Islet of Langerhans (tissue), 1 donor: ENCODE measurements at regions not wholly inside any gene's neighbourhood (a gene's known extent, or its start where the extent isn't known, plus 50 kb on each side); places are given as distances from the start of the nearest gene placed in this dataset.

Source experiments
- FAIRE-seq: peaks from one replicate; lab custom pipeline; 2011; peaks lifted over from hg19 to GRCh38; lab: Jason Lieb, UNC

DNA sequence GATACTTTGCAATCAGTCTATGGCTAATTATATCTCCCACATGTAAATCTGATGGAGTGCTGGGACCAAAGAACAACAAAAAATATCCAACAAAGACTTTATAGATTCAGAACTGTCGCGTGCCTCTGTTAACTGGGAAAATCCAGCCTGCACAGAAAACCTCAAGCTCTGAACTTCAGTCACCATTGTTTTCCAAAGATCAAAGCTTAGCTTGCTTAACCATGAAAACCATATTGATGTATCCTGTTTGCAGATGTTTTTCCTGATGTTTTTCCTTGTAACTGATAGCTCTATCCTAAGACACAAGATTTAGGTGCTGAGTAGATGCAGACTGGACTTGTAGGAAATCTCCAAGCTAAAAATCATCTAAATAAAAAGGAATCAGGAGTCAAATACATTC, 163.7 kb downstream of the GXYLT1 start:
- no peak for FAIRE-seq

DNA sequence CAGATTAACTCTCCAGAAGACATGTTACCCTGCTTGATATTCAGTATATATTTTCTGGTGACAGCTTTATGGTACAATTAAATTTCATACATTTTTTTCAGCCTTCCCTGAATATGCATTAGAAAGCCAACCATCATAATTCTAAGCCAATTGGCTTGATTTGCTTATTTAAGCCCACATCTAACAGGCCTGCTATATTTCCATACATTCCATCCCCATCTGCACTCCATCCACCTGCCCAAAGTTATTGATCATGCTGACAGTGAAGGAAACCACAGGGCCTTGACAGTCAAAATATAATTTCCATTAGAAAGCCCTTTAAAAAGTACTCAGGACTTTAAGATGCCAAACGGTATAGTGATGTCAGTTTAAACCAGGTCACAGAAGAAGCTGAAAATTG, 164.3 kb downstream of the GXYLT1 start:
- no peak for FAIRE-seq

DNA sequence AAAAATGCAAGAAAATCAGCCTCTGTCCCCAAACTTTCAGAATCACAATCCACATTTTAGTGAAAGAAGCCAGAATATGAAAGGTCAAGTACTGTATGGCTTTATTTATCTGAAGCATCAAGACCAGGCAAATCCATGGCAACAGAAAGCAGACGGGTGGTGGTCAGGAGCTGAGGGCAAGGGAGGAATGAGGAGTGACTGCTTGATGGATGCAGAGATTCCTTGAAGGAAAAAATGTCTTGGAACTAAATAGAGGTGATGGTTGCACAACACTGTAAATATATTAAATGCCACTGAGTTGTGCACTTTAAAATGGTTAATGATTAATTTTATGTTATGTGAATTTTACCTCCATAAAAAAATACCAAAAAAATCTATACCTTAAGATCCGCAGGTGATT, 165.1 kb downstream of the GXYLT1 start:
- FAIRE-seq: no peak

DNA sequence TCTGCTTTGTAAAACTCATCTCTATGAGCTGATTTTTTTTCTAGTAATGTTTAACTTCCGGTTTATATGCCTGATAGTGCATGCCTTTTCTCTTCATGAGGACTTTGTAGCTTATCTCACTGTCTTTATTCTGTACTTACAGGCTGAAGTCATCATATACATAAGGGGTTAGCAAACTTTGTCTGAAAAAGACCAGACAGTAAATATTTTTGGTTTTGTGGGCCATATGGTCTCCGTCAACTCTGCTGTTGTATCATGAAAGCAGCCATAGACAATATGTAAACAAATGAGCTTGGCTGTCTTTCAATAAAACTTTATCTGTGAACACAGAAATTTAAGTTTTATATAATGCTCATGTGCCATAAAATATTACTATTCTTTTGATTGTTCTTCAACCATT, 172.1 kb downstream of the GXYLT1 start:
- no peak for FAIRE-seq

DNA sequence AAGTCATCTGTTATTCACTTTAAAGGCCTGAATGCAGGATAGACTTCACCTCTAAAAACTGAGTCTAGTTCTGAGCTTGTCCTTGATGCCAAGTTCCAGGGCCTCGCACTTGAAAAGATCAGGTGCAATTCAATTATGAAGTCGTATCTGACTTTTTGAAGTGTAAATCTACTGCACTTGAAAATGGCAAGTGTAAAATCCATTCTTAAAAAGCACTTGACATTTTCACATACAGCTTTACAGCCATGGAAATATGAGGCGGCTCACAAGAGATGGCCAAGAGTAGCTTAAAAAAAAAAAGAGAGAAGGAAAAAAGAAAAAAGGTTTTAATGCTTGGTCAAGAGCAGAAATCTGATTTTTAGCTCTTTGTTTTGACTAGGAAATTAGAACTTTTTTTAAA, 172.5 kb downstream of the GXYLT1 start:
- no peak for FAIRE-seq

DNA sequence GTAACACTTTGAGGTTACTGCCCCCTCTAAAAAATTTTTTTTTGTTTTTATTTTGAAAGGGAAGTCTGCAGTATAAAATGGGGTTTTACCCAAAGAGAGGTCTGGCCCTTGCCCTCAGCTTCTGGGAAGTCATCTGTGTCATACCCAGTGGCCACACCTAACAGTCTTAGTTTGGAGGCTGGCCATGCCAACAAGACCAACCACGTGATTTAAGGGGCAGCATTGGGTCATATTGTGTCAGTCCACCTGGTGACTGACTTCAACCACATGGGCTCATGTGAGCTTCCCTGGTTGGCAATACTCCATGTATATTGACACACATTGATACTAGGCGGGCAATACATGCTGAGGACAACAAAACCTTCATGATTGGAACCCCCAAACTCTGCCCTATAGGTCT, 173.9 kb downstream of the GXYLT1 start:
- FAIRE-seq: no peak

DNA sequence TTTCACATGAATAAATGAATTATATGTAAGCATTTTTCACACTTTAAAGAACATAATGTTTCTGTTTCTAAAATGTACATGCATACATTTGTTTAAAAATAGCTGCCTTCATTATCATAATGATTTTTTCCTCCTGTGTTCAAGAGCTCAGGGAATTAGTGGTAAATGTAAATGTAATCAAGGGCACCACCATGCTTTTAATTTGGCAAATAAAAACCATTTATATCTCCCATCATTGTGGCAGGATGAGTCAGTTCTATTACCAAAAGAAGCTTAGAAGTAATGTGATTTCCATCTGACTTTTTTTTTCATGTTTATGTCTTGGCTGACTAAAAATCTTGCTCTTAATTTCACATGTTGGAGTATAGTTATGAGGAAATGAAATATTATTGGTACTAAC, 176.1 kb downstream of the GXYLT1 start:
- no peak for FAIRE-seq

DNA sequence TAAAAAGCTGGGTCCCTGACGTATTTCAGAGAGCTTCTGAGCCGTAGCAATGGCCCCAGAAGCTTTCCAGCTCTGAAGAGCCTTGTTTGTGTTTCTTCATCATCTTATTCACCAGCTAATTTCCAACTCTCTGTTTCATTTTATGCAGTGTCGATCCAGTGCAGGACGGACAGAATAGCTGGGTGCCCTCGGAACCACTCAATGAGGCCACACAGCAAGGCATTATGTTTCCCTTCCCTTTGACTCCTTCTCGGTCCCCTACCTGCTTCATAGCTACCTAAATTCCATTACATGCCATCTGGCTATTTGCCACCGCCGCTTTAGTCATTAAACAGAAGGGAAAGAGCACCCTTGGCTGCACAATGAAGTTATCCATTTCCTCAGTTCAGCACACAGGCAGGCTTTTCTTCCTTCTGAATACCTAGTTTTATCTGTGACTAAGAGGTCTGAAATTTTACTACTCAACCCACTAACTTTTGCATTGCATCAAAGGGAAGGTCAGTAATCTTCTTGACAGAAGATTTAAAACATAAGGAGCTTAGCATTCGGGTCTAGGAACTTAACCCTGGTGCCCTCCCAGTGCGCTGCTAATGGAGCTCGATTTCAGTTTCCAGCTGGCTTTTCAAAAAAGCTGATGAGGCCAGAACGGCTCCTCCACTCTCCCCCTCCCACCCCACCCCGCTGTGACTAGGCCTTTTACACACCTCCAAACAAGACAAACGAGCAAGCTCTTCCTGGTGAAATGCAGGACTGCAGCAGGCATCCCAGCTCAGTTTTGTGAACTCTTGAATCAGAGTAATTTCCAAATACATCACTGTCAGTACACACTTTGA, 176.8 kb downstream of the GXYLT1 start:
- FAIRE-seq: no peak

DNA sequence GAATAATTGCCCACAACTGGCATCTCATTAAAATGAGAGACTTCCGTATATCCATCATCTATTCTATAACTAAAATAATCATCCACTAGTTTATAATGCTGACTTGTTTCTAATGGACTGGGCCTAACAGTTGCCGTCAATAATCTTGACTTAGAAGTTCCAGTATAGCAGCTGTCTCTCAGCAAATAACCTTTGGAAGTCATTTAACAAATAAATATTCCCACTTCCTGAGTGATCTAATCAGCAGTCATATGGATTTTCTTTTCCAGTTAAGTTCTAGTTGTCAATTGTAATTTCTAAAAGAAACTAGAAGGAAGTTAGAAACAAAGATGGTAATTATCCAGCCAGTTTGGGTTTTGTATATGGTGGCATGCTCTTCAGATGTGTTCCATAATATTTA, 177.8 kb downstream of the GXYLT1 start:
- FAIRE-seq: no peak

DNA sequence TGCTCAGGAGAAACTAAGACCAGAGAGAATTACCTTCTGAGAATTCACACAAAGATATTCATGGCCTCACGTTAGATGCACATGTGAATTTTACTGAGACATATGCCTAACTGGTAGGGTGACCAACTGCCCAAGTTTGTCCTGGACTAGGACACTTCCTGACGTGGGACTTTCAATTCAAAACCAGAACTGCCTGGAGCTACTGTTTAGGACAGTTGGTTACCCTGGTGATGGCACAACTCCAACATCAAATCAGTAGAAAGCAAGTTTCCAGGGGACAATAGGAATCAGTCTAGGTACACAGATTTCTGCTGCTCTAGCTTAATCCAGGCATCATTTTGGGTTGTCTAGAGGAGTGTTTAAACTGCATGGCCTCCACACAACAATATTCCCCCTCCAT, 178.7 kb downstream of the GXYLT1 start:
- no peak for FAIRE-seq

DNA sequence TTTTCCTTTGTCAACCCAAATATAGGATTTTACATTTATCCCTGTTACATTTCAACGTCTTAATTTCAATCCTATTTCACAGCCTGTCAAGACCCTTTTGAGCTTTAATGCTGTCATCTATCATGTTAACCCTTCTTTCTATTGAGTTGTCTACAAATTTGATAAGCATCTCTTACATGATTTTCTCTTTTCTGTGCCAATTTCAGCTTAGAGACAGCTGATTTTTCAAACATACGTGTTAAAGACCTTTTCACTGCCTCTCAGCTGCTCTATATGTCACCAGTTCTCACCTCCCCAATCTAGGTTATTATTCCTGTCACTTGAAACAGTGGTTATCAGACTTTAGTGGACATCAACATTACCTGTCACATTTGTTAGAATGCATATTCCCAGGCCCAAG, 181.3 kb downstream of the GXYLT1 start:
- FAIRE-seq: no peak

DNA sequence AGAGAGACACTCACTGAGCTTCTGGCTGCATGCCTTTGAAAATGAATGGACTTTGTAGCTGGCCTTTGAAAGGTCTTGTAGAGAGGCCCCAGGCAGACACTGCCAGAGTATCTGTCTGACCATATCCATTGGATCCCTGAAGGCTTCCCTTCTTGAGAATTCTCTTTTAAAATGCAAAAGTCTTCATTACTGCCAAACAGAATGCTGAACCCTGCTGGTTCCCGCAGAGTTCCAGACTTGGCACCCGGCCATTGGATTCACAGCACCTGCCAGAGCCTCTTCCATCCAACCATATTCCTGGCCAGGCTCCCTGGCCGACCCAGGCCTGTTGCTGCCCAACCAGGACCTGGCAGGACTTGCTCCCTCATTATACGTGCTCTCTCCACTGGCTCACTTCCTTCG, 182.5 kb downstream of the GXYLT1 start:
- no peak for FAIRE-seq

DNA sequence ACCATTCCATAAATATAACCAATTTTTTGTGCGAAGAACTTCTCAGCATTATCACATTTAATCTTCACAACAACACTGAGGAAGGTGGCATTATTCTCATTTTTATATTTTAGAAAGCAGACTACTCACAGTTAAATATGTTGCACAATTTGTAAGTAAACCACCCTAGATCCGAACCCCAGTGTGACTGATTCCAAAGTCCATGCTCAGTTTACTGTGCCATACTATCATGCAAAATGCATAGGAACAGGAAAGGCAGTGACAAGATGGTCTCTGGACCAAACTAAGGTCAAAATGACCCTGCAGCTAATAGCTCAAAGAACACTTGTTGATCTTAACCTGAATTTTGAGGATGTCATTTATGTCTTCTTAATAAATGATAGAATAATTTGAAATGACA, 185.4 kb downstream of the GXYLT1 start:
- FAIRE-seq: no peak

DNA sequence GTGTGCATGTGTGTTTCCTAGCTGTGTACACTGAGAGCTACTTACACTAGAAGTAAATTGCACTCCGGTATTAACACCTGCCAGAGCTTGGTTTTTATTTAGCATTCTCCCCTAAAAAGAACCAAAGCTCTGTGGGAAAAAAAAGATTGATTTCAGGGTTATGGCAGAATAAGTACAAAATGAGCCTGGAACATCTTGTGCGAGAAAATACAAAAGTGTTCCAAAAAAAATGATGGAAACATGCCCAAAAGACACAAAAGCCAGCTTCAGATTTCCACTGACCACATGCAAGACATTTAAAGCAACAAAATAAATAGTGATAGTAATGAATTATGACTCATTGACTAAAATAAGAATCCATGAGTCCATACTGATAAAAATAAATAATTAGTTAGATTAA, 188.3 kb downstream of the GXYLT1 start:
- FAIRE-seq: no peak

DNA sequence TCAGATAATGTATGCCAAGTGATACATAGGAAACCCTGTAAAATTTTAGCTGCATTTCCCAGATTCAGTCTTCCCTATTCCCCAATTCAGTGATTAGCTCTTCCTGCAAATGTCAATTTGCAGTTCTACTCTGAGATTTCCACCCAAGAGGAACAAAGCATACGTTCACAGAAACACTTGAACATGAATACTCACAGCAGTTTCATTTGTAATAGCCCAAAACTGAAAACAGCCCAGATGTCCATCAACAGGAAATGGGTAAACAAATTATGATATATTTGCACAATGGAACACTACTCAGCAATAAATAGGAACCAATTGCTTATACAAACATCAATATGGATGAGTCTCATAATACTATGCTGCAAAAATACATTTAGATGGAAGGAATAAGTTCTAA, 194.2 kb downstream of the GXYLT1 start:
- no peak for FAIRE-seq

DNA sequence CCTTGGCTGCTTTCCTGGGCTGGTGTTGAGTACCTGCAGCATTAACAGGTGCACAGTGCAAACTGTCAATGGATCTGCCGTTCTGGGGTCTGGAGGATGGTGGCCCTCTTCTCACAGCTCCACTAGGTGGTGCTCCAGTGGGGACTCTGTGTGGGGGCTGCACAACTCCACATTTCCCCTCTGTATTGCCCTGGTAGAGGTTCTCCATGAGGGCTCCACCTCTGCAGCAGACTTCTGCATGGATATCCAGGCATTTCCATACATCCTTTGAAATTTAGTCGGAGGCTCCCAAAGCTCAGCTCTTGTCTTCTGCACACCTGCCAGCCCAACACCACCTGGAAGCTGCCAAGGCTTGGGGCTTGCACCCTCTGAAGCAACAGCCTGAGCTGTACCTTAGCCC, 198.6 kb downstream of the GXYLT1 start:
- FAIRE-seq: no peak

DNA sequence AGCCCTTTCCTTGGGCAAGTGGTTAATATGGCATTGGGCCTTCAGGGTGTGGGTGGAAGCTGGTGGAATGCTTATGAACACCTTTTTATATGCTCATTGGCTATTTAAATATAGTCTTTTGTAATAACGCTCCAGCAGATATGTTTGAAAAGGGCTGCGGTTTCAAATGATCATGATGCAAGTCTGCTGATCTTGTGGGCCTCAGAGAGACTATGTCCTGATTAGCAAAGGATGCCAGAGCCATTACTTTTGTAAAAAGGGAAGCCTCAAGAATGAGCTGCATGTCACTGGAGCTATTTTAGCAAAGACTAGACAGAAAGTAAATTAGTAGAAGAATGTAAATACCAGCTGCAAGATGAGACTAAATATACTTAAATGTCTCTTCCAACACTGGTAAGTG, 200.5 kb downstream of the GXYLT1 start:
- no peak for FAIRE-seq

DNA sequence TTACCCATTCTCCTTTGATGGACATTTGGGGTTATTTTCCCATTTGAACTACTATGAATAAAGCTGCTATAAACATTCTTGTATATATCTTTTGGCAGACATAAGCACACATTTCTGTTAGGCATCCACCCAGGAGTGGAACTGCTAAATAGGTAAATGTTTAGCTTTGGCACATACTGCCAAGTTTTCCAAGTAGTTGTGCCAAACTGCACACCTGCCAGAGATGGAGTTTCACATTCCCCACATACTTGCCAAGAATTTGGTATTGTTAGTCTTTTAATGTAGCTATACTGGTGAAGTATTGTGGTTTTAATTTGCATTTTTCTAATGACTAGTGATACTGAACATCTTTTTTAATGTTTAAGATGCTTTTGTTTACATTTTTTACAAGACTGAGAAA, 201.0 kb downstream of the GXYLT1 start:
- FAIRE-seq: no peak

DNA sequence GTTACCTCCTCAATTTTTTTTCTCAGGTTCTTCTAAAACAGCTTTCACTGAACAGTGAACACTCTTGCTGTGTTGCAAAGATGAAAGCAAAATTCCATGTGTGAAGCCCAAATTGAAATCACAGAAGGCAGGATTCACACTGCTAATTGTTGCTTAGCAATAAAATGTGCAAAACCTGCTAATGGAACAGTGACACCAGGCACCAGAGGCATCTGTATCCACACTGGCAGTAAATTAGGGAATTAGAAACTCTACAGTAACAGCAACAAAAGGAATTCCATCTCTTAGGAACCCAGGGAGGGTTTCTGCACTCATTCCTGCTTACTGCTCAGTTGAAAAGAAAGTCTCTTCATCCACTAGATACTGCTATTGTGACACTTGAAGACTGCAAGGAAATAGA, 202.3 kb downstream of the GXYLT1 start:
- FAIRE-seq: no peak

DNA sequence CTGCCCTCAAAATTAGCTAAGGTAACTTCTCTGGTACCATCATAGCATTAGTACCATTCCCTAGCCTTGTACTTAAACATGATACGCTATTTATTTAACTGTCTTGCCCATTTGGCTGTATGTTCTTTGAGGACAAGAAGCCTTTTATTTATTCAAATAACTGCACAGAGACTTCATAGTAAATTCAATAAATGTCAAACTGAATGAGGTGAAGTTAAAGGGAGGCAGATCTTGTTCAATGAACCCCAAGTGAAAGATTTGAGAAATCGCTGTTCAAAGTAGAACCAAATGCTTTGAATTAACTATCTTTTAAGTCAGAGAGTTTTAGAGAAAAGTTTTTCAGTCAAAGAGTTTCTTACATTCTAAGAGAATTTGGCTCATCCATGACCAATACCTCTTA, 203.6 kb downstream of the GXYLT1 start:
- no peak for FAIRE-seq

DNA sequence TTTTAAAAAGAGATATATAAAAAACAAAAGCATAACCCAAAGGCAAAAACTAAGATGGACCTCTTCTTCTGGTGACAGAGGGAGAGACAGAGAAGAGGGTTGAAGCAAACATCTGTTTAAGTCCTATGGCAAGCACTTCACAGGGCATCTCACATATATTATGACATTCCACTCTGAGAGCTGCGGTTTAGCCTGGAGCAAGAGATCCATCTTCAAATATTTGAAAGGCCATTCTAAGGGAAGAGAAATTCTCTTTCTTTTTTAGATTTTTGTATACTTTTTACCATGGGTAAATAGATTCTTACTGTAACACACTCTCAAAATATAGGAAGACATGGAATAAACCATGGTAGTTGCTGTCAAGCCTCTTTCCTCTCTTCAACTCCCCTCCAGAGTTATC, 204.1 kb downstream of the GXYLT1 start:
- FAIRE-seq: no peak

DNA sequence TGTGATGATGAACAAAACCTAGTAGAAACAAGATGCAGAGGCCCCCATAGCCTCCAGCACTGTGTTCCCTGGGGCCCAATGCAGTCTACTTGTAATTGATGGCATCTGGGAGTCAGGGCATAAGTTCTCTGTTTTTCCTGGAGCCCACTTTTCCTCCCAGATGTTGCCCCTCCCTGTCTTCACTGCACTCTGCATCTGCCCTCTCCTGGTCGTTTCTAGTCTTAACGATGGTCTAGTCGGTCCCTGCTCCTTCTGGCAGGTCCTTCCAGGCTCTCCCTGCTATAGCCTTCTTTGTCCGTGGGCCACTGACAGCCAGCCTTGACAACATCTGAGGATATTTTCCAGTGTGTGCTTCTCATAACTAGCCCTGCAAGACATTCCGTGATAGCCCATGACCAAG, 208.3 kb downstream of the GXYLT1 start:
- no peak for FAIRE-seq

DNA sequence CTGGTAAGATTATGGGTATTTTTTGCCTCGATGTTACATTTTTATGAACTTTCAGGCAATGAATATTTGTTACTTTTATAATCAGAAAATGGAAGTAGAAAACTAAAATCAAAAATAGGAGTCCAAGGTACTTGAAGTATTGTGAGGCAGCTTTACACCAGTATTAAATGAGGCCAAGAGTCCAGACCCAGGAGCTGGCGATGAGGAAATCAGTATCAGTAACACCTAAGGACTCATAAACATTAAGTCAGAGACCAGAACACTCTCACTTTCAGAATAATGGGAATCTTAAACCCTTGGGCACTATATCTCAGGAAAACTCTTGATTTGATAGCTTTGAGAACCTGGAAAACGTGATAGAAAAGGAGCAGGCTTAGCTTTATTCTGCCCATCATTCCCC, 208.8 kb downstream of the GXYLT1 start:
- no peak for FAIRE-seq

DNA sequence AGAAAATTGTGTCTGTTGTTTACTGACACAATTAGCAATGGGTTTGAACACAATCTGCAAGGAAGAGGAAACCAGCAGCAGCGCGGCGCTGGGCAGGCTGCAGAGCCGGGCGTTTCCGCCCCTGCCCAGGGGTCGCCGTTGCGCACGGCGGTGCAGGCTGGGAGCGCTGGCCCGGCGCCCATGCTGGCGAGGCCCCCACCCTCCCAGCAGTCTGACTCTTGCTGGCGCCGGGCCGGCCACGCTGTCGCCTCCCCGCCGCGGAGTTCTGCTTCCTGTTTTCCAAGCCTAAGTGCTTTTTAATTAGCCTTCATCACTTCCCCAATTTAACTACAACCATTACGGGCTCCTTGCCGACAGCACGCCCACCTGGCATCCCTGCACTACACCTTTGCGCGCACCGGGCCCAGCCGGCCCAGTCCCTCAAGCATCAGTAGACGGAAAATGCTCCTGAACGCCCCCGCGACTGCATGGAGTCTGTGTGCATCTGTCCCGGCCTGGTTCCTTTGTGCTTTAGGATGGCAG, 212.1 kb downstream of the GXYLT1 start:
- FAIRE-seq: no peak
